ENCODE measurements at regions not wholly inside any gene's neighbourhood (a gene's known extent, or its start where the extent isn't known, plus 50 kb on each side); places are given as distances from the start of the nearest gene placed in this dataset.

DNA sequence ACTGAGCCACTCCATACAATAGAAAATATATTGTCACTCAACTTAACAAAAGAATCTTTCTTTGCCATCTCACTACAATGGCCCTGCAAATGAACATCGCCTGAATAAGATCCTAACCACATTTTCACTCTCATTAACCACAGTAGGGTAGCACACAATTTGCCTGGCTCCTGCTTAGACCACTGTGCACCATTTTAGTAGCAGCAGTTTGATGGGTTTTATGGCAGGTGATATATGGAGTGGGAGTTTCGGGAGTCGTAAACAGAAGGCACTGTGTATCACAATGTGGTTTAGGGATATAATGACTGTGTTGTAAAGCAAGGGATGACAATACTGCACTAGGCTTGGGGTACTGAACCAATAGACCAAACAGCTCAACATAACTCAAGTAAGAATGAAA lies 617.4 kb downstream of the BCL11A start:
- TF ChIP-seq, protein P1, sequence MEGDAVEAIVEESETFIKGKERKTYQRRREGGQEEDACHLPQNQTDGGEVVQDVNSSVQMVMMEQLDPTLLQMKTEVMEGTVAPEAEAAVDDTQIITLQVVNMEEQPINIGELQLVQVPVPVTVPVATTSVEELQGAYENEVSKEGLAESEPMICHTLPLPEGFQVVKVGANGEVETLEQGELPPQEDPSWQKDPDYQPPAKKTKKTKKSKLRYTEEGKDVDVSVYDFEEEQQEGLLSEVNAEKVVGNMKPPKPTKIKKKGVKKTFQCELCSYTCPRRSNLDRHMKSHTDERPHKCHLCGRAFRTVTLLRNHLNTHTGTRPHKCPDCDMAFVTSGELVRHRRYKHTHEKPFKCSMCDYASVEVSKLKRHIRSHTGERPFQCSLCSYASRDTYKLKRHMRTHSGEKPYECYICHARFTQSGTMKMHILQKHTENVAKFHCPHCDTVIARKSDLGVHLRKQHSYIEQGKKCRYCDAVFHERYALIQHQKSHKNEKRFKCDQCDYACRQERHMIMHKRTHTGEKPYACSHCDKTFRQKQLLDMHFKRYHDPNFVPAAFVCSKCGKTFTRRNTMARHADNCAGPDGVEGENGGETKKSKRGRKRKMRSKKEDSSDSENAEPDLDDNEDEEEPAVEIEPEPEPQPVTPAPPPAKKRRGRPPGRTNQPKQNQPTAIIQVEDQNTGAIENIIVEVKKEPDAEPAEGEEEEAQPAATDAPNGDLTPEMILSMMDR (IDR thresholded peaks at IDR 0.05; ENCODE audit: insufficient read depth, low read length), result no peak
- H3K4me3 ChIP-seq (ENCODE audit: low read depth, low read length), result no peak overlapping the region
- DNase-seq (ENCODE audit: low read depth), result no peak

DNA sequence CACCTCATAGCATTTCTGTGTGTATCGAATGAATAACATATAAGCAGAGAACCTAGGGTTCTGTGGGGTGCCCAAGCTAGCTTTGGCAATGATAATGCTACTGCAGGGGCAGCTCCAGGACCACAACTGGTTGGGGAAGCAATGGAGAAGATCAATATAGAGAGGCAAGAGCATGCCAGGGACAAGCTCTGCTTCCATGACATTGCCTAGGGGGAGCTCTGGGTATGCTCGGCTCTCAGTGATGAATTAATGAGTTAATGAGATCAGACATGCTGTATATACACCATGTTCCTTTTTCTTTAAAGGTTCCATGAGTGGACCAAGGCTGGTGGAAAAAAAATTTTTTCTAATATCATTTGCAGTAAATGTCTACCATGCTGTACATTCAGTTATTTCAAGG lies 618.4 kb downstream of the BCL11A start:
- H3K4me3 ChIP-seq (ENCODE audit: low read depth, low read length), result no peak overlapping the region
- no peak for DNase-seq (ENCODE audit: low read depth)
- TF ChIP-seq, protein P1 (IDR thresholded peaks at IDR 0.05; ENCODE audit: insufficient read depth, low read length), result no peak

DNA sequence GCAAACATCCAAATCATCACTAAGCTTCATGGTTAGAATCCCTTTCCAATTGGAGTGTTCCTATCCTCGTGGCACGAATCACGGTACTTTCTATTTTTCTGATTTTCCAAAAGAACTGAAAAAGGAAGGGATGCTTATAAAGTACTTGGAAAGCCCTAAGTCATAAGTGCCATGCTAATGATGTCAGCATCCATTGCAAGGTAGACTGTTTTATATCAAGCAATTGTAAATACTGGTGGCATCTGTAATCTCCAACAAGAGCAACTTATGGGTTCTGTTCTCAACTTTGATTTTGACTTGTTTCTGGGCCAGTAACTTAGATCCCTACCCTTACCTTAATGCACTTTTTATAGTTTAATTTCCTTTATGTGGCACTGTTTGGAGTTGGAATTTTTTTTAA lies 619.5 kb downstream of the BCL11A start:
- no peak overlapping the region for H3K4me3 ChIP-seq (ENCODE audit: low read depth, low read length)
- TF ChIP-seq, protein P1 (IDR thresholded peaks at IDR 0.05; ENCODE audit: insufficient read depth, low read length), result no peak
- no peak for DNase-seq (ENCODE audit: low read depth)

DNA sequence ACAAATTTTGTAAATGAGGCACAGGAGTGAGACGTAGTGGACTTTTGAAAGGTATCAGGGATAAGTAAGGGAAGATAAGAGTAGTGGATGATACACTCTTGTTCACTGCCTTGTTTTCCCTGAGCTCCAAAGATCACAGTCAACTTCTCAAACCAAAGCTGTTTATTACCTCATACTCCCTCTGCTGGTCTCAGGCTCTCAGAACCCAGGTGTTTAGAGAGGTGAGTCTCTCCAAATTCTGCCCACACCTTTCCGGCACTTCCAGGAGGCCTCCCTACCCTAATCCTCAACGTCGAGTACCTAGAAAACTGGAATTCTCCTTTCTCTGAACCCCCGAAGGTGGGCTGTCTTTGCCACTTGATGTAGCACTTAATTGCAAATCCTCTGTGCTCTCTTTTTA lies 621.1 kb downstream of the BCL11A start:
- TF ChIP-seq, protein P1 (IDR thresholded peaks at IDR 0.05; ENCODE audit: insufficient read depth, low read length), result no peak
- H3K4me3 ChIP-seq (ENCODE audit: low read depth, low read length), result no peak overlapping the region
- no peak for DNase-seq (ENCODE audit: low read depth)

DNA sequence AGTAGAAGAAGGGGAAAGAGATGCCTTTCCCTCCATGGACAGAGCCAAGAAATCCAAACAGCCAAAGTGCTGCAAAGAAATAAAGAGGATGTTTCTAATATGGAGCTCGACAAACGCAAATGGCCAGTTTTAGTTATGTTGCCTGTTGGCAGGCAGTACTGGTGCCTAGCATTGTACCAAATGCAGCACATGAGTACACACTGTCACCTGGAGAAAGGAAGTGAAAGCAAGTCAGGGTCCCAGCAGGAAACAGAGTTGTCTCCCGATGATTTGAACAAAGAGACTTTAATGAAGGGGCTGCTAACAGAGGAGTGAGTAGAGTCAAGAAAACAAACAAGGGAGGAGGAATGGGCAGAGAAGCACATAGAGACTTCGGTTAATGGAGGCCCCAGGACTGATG lies 623.0 kb downstream of the BCL11A start:
- no peak for DNase-seq (ENCODE audit: low read depth)
- H3K4me3 ChIP-seq (ENCODE audit: low read depth, low read length), result no peak overlapping the region
- TF ChIP-seq, protein P1 (IDR thresholded peaks at IDR 0.05; ENCODE audit: insufficient read depth, low read length), result no peak

DNA sequence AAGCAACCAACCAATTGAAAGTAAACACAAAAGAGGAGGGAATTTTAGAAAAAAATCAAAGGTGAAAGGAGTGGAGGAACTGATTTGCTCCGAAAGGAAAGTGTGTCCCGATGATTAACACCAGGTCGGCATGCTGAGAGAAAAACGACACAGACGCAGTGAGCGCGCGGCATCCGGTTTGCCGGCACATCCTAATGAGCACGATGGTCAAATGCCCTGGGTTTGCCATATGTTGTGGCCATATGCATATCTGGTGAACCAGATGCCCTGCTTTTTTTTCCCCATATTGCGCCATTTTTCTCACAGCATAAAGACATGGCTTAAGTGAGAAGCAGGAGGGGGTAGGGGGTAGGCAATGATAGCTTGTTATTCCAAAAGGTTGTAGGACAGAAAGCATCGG lies 626.7 kb downstream of the BCL11A start:
- TF ChIP-seq, protein P1 (IDR thresholded peaks at IDR 0.05; ENCODE audit: insufficient read depth, low read length), result no peak
- H3K4me3 ChIP-seq (ENCODE audit: low read depth, low read length), result no peak overlapping the region
- no peak for DNase-seq (ENCODE audit: low read depth)

DNA sequence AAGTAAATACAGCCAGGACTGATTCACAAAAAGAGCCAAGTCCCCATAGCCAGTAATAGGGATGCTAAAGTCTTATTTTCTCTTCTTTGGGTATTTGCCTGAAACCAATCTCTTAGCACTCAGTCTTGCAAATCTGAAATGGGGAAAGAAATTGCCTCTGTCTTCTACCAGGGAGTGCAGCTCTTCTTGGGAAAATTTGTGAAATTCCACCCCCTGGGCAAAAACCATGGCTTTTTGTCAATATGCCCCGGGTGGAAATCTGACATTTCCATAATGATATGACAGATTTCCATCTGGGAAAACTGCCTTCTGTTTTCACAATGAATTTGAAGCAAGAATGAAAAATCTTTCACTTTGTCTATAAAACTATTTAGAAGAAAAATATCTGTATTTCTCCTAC lies 628.1 kb downstream of the BCL11A start:
- DNase-seq (ENCODE audit: low read depth), result no peak
- H3K4me3 ChIP-seq (ENCODE audit: low read depth, low read length), result no peak overlapping the region
- TF ChIP-seq, protein P1 (IDR thresholded peaks at IDR 0.05; ENCODE audit: insufficient read depth, low read length), result no peak

Measured in fibroblast of the aortic adventitia (primary cell).